Esophagus squamous epithelium (tissue), 4 donors: ENCODE measurements at regions not wholly inside any gene's neighbourhood (a gene's known extent, or its start where the extent isn't known, plus 50 kb on each side); places are given as distances from the start of the nearest gene placed in this dataset.

Experiments used
- POLR2A ChIP-seq, 4 donors: fragments of 450-650 bp; IDR thresholded peaks; one replicate each; pipeline ENCODE4 v1.6.1; 2017; ENCODE audit warnings: antibody characterized with exemption in 4 of 4, mild to moderate bottlenecking in 4 of 4, moderate library complexity in 3 of 4
- TF ChIP-seq, protein P1 (sequence below), 6 experiments: fragments of 450-650 bp in 4 of 6; fragments of 200-600 bp in 2 of 6; sonication (generic) in 2 of 6; IDR thresholded peaks; one replicate each; pipeline ENCODE4 v1.5.1; 2016 to 2019; ENCODE audit warnings: antibody characterized with exemption in 6 of 6, mild to moderate bottlenecking in 4 of 6, moderate library complexity in 4 of 6

DNA sequence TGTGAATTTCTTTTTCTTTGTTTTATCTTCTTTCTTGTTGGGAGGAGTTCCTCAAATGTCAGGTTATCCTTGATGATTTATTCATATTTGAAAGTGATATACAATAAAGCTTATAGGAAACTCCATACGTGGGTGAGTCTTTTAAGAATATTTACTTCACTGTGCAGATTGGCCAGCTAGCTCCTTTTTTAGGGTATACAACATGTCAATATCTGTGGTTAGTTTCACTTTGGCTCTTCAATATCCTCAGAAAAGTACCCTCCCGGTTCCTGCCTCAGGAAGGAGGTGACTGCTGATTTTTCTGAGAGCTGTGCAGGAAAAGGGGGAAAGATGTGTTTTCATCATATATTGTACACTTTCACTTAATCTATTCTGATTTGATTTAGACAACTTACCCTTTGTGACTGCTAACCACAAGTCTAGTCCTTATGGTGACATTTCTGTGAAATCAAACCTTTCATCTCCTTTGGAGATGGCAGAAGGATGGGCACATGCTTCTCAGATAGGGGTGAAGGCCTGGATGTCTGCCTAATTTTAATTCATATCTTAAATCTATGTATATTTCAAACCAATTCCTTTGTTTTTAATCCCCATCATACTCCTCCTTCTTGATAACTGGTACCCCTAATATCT, 98.2 kb upstream of the NECTIN3 start:
- TF ChIP-seq, protein P1, sequence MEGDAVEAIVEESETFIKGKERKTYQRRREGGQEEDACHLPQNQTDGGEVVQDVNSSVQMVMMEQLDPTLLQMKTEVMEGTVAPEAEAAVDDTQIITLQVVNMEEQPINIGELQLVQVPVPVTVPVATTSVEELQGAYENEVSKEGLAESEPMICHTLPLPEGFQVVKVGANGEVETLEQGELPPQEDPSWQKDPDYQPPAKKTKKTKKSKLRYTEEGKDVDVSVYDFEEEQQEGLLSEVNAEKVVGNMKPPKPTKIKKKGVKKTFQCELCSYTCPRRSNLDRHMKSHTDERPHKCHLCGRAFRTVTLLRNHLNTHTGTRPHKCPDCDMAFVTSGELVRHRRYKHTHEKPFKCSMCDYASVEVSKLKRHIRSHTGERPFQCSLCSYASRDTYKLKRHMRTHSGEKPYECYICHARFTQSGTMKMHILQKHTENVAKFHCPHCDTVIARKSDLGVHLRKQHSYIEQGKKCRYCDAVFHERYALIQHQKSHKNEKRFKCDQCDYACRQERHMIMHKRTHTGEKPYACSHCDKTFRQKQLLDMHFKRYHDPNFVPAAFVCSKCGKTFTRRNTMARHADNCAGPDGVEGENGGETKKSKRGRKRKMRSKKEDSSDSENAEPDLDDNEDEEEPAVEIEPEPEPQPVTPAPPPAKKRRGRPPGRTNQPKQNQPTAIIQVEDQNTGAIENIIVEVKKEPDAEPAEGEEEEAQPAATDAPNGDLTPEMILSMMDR (IDR thresholded peaks at IDR 0.05) = no peak
- no peak for TF ChIP-seq POLR2A (IDR thresholded peaks at IDR 0.05)
